Ishikawa (cell line): ENCODE measurements at regions not wholly inside any gene's neighbourhood (a gene's known extent, or its start where the extent isn't known, plus 50 kb on each side); places are given as distances from the start of the nearest gene placed in this dataset.

Experiments
- CEBPB ChIP-seq: IDR thresholded peaks from 2 replicates; pipeline ENCODE4 v1.6.1; 2012
- CREB1 ChIP-seq: IDR thresholded peaks from 2 replicates; pipeline ENCODE4 v1.6.1; 2012; ENCODE audit warnings: low read depth
- EP300 ChIP-seq: IDR thresholded peaks from 2 replicates; pipeline ENCODE4 v1.6.1; 2012; ENCODE audit warnings: borderline replicate concordance
- FOXM1 ChIP-seq: IDR thresholded peaks from 2 replicates; pipeline ENCODE4 v1.6.1; 2012; ENCODE audit warnings: low read depth, borderline replicate concordance
- MAX ChIP-seq: IDR thresholded peaks from 2 replicates; pipeline ENCODE4 v1.6.1; 2012
- NFIC ChIP-seq: IDR thresholded peaks from 2 replicates; pipeline ENCODE4 v1.6.1; 2012
- REST ChIP-seq: IDR thresholded peaks from 2 replicates; pipeline ENCODE4 v1.6.1; 2012; ENCODE audit warnings: low read depth, mild to moderate bottlenecking
- TCF12 ChIP-seq: IDR thresholded peaks from 2 replicates; pipeline ENCODE4 v1.6.1; 2012; ENCODE audit warnings: low read depth
- YY1 ChIP-seq: IDR thresholded peaks from 2 replicates; pipeline ENCODE4 v1.6.1; 2012; ENCODE audit warnings: low read depth
- ZBTB7A ChIP-seq: IDR thresholded peaks from 2 replicates; pipeline ENCODE4 v1.6.1; 2012; ENCODE audit warnings: low read depth
- TF ChIP-seq, protein P1 (sequence below): IDR thresholded peaks from 2 replicates; pipeline ENCODE4 v1.6.1; 2012

DNA sequence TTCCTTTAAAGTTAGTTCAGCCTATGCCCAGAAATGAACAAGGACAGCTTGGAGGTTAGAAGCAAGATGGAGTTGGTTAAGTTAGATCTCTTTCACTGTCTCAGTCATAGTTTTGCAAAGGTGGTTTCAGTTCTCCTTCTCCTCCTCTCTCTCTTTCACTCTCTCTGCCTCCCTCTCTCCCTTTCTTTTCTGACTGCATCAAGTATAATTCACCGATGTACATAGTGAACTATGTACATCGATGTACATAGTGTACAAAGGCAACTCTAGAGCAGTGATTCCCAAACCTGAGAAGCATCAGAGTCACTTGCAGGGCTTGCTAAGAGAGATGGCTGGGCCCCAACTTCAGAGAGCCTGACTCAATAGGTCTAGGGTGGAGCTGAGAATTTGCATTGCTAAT lies 1259.7 kb downstream of the TYW1 start:
- TF ChIP-seq EP300: no peak
- TF ChIP-seq, protein P1, sequence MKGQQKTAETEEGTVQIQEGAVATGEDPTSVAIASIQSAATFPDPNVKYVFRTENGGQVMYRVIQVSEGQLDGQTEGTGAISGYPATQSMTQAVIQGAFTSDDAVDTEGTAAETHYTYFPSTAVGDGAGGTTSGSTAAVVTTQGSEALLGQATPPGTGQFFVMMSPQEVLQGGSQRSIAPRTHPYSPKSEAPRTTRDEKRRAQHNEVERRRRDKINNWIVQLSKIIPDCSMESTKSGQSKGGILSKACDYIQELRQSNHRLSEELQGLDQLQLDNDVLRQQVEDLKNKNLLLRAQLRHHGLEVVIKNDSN: no peak
- no peak for TF ChIP-seq YY1
- no peak for TF ChIP-seq CREB1
- TF ChIP-seq TCF12: no peak
- no peak for TF ChIP-seq FOXM1
- no peak for TF ChIP-seq ZBTB7A
- no peak for TF ChIP-seq CEBPB
- no peak for TF ChIP-seq REST
- no peak for TF ChIP-seq MAX
- no peak for TF ChIP-seq NFIC
